ENCODE measurements at regions not wholly inside any gene's neighbourhood (a gene's known extent, or its start where the extent isn't known, plus 50 kb on each side); places are given as distances from the start of the nearest gene placed in this dataset.

- DNase-seq = no peak
Observed at GRCh38 chr12:13839365-13840336, 141.8 kb downstream of the GRIN2B start.

- no peak for DNase-seq
Observed at GRCh38 chr12:13836099-13836498, 145.3 kb downstream of the GRIN2B start.

- no peak for DNase-seq
Observed at GRCh38 chr12:13835652-13836051, 145.8 kb downstream of the GRIN2B start.

GRCh38 chr12:13834241-13834640 lies 147.2 kb downstream of the GRIN2B start:
- DNase-seq = no peak

GRCh38 chr12:13817131-13817530 lies 164.3 kb downstream of the GRIN2B start:
- no peak for DNase-seq

- DNase-seq = no peak
Observed at GRCh38 chr12:13816394-13816793, 165.0 kb downstream of the GRIN2B start.

GRCh38 chr12:13812168-13812567 lies 169.2 kb downstream of the GRIN2B start:
- no peak for DNase-seq

- DNase-seq = no peak
Observed at GRCh38 chr12:13811061-13811460, 170.3 kb downstream of the GRIN2B start.

- no peak for DNase-seq
Observed at GRCh38 chr12:13805041-13805440, 176.4 kb downstream of the GRIN2B start.

GRCh38 chr12:13801543-13801942 lies 179.9 kb downstream of the GRIN2B start:
- DNase-seq = no peak

GRCh38 chr12:13799574-13799973 lies 181.8 kb downstream of the GRIN2B start:
- no peak for DNase-seq

- DNase-seq = no peak
Observed at GRCh38 chr12:13798162-13798561, 183.2 kb downstream of the GRIN2B start.

- DNase-seq = no peak
Observed at GRCh38 chr12:13794706-13795105, 186.7 kb downstream of the GRIN2B start.

- no peak for DNase-seq
Observed at GRCh38 chr12:13790317-13790716, 191.1 kb downstream of the GRIN2B start.

GRCh38 chr12:13788626-13789025 lies 192.8 kb downstream of the GRIN2B start:
- DNase-seq = no peak

- DNase-seq = no peak
Observed at GRCh38 chr12:13786646-13787045, 194.8 kb downstream of the GRIN2B start.

GRCh38 chr12:13784504-13784903 lies 196.9 kb downstream of the GRIN2B start:
- DNase-seq = no peak

GRCh38 chr12:13780453-13780852 lies 200.9 kb downstream of the GRIN2B start:
- no peak for DNase-seq

GRCh38 chr12:13777374-13777773 lies 204.0 kb downstream of the GRIN2B start:
- no peak for DNase-seq

- DNase-seq = no peak
Observed at GRCh38 chr12:13772264-13772663, 209.1 kb downstream of the GRIN2B start.

- DNase-seq = no peak
Observed at GRCh38 chr12:13770576-13770975, 210.8 kb downstream of the GRIN2B start.

GRCh38 chr12:13769966-13770365 lies 211.4 kb downstream of the GRIN2B start:
- no peak for DNase-seq

- DNase-seq = no peak
Observed at GRCh38 chr12:13769273-13769672, 212.1 kb downstream of the GRIN2B start.

GRCh38 chr12:13764748-13765147 lies 216.7 kb downstream of the GRIN2B start:
- DNase-seq = no peak

GRCh38 chr12:13749389-13749788 lies 232.0 kb downstream of the GRIN2B start:
- DNase-seq = no peak

Measured in activated CD4-positive, alpha-beta T cell treated with anti-CD3 and anti-CD28 coated beads, Interleukin-2, Interleukin-6, amounts not matched to agents 100 ng/mL and 50 ng/mL, durations not matched to agents 16 hours and 8 hours (primary cell).